ENCODE measurements at regions not wholly inside any gene's neighbourhood (a gene's known extent, or its start where the extent isn't known, plus 50 kb on each side); places are given as distances from the start of the nearest gene placed in this dataset.

DNA sequence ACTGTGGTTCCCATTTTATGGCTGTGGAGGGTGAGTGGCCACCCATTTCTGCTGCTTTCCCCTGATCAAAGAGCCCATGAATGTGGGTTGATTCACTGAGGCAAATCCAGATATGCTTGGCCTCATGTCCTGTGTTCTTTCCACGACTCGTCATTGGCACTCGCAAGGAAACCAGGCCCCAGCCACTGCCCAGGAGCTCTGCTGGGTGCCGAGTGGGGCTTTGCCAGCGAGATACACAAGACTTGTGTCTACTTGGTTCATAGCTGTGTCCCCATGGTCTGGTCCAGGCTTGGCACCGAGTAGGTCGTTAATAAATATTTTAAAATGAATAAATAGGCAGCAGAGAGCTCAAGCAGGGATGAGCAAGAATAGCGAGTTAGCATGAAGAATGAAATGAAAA lies 1291.5 kb downstream of the TBC1D22A start:
- Histone ChIP-seq H3K4me1 (ENCODE audit: insufficient read depth, low read length) (no peaks in the 10 kb centered on the region), H3K27me3 (ENCODE audit: insufficient read depth, low read length) (no peaks in the 10 kb centered on the region), H3K27ac (ENCODE audit: low read length) (no peak overlapping the region), H3K9ac (ENCODE audit: low read depth, low read length) (no peak overlapping the region), H3K36me3 (ENCODE audit: insufficient read depth, low read depth, low read length) (no peaks in the 10 kb centered on the region), H3K9me3 (ENCODE audit: insufficient read depth, low read depth, low read length) (no peaks in the 10 kb centered on the region), H3K4me3 (ENCODE audit: low read length) (no peak overlapping the region)

DNA sequence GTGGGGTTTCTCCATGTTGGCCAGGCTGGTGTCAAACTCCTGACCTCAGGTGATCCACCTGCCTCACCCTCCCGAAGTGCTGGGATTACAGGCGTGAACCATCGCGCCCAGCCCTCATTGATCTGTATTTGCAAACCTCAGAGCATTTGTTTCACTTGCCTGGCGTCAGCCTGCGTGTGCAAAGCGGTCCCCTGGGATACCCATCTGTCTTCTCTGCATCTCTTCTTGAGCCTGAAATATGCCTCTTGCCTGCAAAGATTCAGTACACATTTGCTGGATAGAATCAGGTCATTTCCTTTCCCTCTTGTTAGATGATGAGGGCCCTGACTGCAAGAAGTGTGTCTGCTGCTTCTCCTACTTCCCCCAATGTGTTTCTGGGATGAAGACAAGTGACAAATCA lies 1291.0 kb downstream of the TBC1D22A start:
- no peaks in the 10 kb centered on the region for H3K36me3 ChIP-seq (ENCODE audit: insufficient read depth, low read depth, low read length)
- no peak overlapping the region for H3K27ac ChIP-seq (ENCODE audit: low read length)
- no peak overlapping the region for H3K9ac ChIP-seq (ENCODE audit: low read depth, low read length)
- no peaks in the 10 kb centered on the region for H3K9me3 ChIP-seq (ENCODE audit: insufficient read depth, low read depth, low read length)
- no peaks in the 10 kb centered on the region for H3K27me3 ChIP-seq (ENCODE audit: insufficient read depth, low read length)
- H3K4me1 ChIP-seq (ENCODE audit: insufficient read depth, low read length) = no peaks in the 10 kb centered on the region
- H3K4me3 ChIP-seq (ENCODE audit: low read length) = no peak overlapping the region

DNA sequence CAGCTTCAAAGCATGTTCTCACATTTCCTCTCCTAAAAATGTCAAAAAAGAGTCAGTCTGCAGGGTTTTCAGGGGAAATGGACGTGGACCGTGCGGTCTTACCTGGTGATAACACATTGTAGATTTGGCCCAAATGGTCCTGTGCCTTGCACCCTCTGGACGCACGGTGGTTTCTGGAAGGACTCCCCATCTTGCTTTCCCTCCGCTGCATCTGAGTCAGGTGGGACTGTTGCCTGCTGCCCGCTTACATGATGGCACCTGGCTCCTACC lies 1290.1 kb downstream of the TBC1D22A start:
- H3K4me3 ChIP-seq (ENCODE audit: low read length) = no peak overlapping the region
- H3K9ac ChIP-seq (ENCODE audit: low read depth, low read length) = no peak overlapping the region
- no peaks in the 10 kb centered on the region for H3K9me3 ChIP-seq (ENCODE audit: insufficient read depth, low read depth, low read length)
- H3K27ac ChIP-seq (ENCODE audit: low read length) = no peak overlapping the region
- H3K4me1 ChIP-seq (ENCODE audit: insufficient read depth, low read length) = no peaks in the 10 kb centered on the region
- H3K27me3 ChIP-seq (ENCODE audit: insufficient read depth, low read length) = no peaks in the 10 kb centered on the region
- H3K36me3 ChIP-seq (ENCODE audit: insufficient read depth, low read depth, low read length) = no peaks in the 10 kb centered on the region

DNA sequence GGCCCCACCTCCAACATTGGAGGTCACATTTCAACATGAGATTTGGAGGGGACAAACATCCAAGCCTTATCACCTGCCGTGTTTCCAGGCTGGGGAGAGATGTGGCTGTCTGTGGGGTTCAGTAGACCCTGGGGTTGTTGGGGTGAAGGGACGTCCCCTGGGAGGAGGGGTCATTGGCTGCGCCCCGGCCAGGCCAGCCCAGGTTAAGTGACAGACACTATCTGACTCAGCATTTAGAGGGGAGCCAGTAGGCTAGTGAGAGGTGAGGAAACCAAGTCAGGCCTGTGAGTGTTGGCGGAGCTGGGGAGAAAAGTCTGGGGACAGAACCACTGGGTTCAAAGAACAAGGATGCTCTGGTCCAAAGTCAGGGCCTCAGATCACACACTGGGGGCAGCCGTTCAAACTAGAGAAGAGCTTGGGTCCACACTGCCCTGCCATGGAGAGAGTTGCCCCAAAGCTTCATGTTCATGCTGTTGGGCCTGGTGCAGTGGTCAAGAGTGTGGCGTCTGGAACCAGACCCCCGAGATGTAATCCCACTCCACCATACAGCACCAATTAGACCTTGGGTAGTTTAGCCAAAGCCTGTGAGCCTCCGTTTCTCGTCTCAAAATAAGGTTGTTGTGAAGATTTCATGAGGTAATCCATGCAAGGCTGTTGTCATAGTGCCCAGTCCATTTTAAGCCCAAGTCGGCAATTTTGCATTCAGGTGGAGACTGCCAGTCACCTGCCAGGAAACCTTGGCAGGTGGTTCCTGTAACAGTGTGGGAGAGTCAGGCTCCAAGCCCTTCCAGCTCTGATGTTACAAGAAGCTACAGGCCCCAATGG lies 1289.6 kb downstream of the TBC1D22A start:
- Histone ChIP-seq H3K4me3 (ENCODE audit: low read length) (no peak overlapping the region), H3K36me3 (ENCODE audit: insufficient read depth, low read depth, low read length) (no peaks in the 10 kb centered on the region), H3K9ac (ENCODE audit: low read depth, low read length) (no peak overlapping the region), H3K27me3 (ENCODE audit: insufficient read depth, low read length) (no peaks in the 10 kb centered on the region), H3K4me1 (ENCODE audit: insufficient read depth, low read length) (no peaks in the 10 kb centered on the region), H3K9me3 (ENCODE audit: insufficient read depth, low read depth, low read length) (no peaks in the 10 kb centered on the region), H3K27ac (ENCODE audit: low read length) (no peak overlapping the region)

DNA sequence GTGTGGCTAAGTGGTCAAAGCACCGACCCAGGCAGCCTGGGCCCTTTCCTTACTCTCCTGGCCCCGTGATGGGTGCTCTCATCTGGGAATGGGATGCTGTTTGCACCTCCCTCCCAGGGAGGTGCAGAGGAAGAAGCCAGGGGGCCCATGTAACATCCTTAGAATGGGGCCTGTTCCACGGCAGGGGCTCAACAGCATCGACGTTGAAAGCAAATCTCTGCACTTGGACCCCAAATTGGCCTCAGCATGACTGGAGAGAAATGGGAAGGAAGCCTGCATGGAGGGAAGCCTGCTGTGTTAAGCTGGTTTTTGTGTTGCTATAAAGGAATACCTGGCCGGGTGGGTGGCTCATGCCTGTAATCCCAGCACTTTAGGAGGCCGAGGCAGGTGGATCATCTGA lies 1288.4 kb downstream of the TBC1D22A start:
- Histone ChIP-seq H3K9ac (ENCODE audit: low read depth, low read length) (no peak overlapping the region), H3K27me3 (ENCODE audit: insufficient read depth, low read length) (no peaks in the 10 kb centered on the region), H3K4me1 (ENCODE audit: insufficient read depth, low read length) (no peaks in the 10 kb centered on the region), H3K9me3 (ENCODE audit: insufficient read depth, low read depth, low read length) (no peaks in the 10 kb centered on the region), H3K4me3 (ENCODE audit: low read length) (no peak overlapping the region), H3K27ac (ENCODE audit: low read length) (no peak overlapping the region), H3K36me3 (ENCODE audit: insufficient read depth, low read depth, low read length) (no peaks in the 10 kb centered on the region)

DNA sequence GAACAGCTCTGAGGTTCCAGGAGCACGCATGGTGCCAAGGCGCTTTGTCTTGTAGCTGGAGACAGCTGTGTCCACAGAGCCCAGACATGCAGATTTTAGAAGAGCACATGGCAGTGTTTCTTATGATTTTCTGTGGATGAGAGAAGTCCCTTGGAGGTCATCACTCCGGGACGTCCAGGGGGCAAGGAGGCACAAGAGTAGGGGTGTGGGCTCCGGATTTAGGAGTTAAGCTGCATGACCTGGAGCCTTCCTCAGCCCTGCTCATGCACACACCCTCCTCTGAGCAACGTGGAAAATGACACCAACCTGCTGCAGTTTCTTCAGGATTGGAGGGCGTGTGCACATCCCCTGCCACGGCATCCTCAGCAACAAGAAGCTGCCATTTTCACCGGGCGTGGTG lies 1286.7 kb downstream of the TBC1D22A start:
- Histone ChIP-seq H3K27me3 (ENCODE audit: insufficient read depth, low read length) (no peaks in the 10 kb centered on the region), H3K4me3 (ENCODE audit: low read length) (no peak overlapping the region), H3K36me3 (ENCODE audit: insufficient read depth, low read depth, low read length) (no peaks in the 10 kb centered on the region), H3K9ac (ENCODE audit: low read depth, low read length) (no peak overlapping the region), H3K4me1 (ENCODE audit: insufficient read depth, low read length) (no peaks in the 10 kb centered on the region), H3K9me3 (ENCODE audit: insufficient read depth, low read depth, low read length) (no peaks in the 10 kb centered on the region), H3K27ac (ENCODE audit: low read length) (no peak overlapping the region)

DNA sequence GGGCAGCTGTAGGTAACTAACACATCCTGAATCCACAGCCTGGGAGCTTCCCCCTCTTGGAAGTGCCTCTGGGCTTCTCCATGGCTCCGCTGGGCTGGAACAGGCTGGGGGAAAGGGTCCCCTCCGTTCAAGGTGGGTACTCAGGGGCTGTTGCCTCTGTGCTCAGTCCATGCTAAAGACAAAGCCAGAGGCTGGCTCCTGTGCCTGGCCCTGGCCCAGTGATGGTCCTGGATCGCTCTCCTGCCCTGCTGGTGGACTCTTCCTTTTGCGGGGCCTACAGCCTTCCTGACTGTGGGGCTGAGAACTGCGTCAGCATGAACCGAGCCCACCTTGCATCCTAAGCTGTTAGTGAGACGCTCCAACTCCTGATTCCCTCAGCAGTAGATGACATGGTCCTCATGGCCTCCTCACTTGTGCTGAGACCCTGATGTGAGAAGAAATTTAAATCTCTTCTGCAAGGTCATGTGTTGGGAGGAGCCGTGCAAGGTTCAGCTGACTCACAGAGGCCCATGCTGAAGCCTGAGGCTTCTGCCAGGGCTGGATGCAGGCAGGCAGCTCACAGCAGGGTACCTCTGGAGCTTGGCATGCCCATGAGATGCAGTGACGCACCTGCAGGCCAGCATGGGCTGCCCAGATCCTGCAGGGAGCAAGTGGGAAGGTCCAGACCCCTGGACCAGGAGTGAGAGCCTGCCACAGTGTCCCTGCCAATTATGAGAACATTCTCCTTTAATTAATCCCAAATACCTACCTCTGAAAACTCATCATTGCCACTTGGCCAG lies 1285.5 kb downstream of the TBC1D22A start:
- Histone ChIP-seq H3K9ac (ENCODE audit: low read depth, low read length) (no peak overlapping the region), H3K9me3 (ENCODE audit: insufficient read depth, low read depth, low read length) (no peaks in the 10 kb centered on the region), H3K4me3 (ENCODE audit: low read length) (no peak overlapping the region), H3K4me1 (ENCODE audit: insufficient read depth, low read length) (no peaks in the 10 kb centered on the region), H3K27me3 (ENCODE audit: insufficient read depth, low read length) (no peaks in the 10 kb centered on the region), H3K27ac (ENCODE audit: low read length) (no peak overlapping the region), H3K36me3 (ENCODE audit: insufficient read depth, low read depth, low read length) (no peaks in the 10 kb centered on the region)

DNA sequence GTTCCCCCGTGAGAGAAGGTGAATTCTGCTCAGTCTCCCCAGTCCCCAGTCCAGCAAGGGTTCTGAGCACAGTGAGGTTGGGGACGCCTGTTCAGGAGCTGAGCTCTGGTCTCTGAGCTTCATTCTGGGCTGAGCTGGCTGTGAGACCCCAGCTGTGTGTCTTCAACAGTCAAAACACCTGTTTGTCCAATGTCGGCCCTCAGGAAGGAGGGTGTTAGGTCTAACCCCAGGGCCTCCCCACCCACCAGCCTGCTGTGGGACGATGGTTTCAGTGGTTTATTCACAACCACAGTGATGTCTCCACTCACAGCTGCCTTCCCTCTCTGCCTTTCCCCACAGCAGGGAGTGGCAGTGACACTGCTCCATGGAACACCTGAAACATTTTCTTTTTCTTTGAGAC lies 1282.9 kb downstream of the TBC1D22A start:
- Histone ChIP-seq H3K36me3 (ENCODE audit: insufficient read depth, low read depth, low read length) (no peaks in the 10 kb centered on the region), H3K9ac (ENCODE audit: low read depth, low read length) (no peak overlapping the region), H3K27me3 (ENCODE audit: insufficient read depth, low read length) (no peaks in the 10 kb centered on the region), H3K4me1 (ENCODE audit: insufficient read depth, low read length) (no peaks in the 10 kb centered on the region), H3K27ac (ENCODE audit: low read length) (no peak overlapping the region), H3K9me3 (ENCODE audit: insufficient read depth, low read depth, low read length) (no peaks in the 10 kb centered on the region), H3K4me3 (ENCODE audit: low read length) (no peak overlapping the region)

DNA sequence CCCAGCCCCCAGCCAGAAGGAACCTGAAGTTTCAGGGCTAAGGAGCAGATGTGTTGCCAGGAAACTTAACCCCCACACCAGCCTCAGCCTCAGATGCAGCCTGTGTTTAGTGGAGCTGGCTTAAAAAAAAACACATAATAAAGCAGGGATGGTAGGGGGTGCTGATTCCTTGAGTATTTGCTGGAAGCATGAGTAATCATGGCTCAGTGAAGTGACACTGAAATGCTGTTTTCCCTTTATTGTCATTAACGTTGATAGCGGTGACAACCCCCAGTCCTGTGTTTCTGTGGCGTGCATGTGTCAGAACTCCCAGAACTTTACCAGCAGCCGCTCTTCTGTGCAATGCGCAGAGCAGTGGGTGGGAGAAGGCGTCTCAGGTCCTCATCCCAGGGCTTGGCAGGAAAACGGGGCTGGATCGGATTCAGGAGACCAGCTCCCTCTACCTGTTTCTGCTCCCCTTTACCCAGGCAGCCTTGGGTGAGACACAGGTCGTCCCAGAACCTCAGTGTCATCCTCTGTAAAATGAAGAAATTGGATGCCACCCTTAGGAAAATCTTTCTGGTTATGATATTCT lies 1282.1 kb downstream of the TBC1D22A start:
- Histone ChIP-seq H3K27me3 (ENCODE audit: insufficient read depth, low read length) (no peaks in the 10 kb centered on the region), H3K27ac (ENCODE audit: low read length) (no peak overlapping the region), H3K4me3 (ENCODE audit: low read length) (no peak overlapping the region), H3K36me3 (ENCODE audit: insufficient read depth, low read depth, low read length) (no peaks in the 10 kb centered on the region), H3K4me1 (ENCODE audit: insufficient read depth, low read length) (no peaks in the 10 kb centered on the region), H3K9ac (ENCODE audit: low read depth, low read length) (no peak overlapping the region), H3K9me3 (ENCODE audit: insufficient read depth, low read depth, low read length) (no peaks in the 10 kb centered on the region)

DNA sequence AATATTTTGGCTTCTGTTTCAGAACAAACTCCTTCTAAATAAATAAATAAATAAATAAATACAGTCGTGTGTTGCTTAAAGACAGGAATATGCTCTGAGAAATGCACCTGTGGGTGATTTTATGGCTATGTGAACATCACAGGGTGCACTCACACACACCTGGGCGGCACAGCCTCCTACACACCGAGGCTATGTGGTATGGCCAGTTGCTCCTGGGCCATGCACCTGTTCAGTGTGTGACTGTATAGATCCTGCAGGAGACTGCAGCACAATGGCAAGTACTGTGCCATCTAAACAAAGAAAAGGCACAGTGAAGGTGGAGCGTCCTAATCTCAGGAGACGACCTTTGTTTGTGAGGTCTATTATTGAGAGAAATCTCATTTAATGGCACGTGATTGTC lies 1281.1 kb downstream of the TBC1D22A start:
- no peak overlapping the region for H3K27ac ChIP-seq (ENCODE audit: low read length)
- H3K4me1 ChIP-seq (ENCODE audit: insufficient read depth, low read length) = no peaks in the 10 kb centered on the region

DNA sequence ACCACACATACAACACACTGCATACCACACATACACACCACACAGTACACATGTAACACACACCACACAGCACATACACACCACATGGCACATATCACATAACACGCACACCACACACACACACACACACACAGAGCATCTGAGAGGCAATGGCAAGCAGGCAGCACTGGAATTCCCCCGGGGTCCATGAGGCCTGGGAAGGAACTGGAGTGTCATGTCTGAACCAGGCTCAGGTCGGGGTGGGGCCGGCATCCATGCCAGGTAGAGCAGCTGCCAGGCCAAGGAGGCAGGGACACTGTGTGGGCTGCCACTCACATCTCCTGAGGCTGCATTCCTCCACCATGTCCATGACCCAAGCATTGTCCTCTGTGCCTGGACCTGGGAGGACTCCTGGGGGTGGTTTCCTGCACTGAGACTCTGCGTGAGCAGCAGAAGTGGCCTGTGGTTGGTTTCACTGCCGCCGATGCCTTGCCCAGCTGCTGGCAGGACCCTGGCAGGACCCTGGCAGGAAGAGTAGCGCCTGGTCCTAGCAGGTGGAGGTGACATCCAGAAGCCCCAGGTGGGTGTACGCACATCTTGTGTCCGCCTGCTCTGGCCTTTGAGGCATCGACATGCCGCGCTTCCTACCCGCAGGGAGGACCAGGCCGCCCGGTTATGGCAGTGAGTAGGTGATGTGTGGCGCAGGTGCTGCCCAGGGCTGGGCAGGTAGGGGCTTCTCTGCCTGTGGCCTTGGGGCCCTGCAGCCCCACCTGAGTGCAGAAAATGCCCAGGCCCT lies 1280.4 kb downstream of the TBC1D22A start:
- H3K27ac ChIP-seq (ENCODE audit: low read length) = no peak overlapping the region
- no peak overlapping the region for H3K9ac ChIP-seq (ENCODE audit: low read depth, low read length)
- H3K4me3 ChIP-seq (ENCODE audit: low read length) = no peak overlapping the region
- H3K4me1 ChIP-seq (ENCODE audit: insufficient read depth, low read length) = no peaks in the 10 kb centered on the region
- H3K36me3 ChIP-seq (ENCODE audit: insufficient read depth, low read depth, low read length) = no peaks in the 10 kb centered on the region
- no peaks in the 10 kb centered on the region for H3K27me3 ChIP-seq (ENCODE audit: insufficient read depth, low read length)
- H3K9me3 ChIP-seq (ENCODE audit: insufficient read depth, low read depth, low read length) = no peaks in the 10 kb centered on the region

More for the DNA sequence above, 1281.1 kb downstream of the TBC1D22A start:
- Histone ChIP-seq H3K9me3 (ENCODE audit: insufficient read depth, low read depth, low read length) (no peaks in the 10 kb centered on the region), H3K36me3 (ENCODE audit: insufficient read depth, low read depth, low read length) (no peaks in the 10 kb centered on the region), H3K27me3 (ENCODE audit: insufficient read depth, low read length) (no peaks in the 10 kb centered on the region), H3K4me3 (ENCODE audit: low read length) (no peak overlapping the region), H3K9ac (ENCODE audit: low read depth, low read length) (no peak overlapping the region)

All from iPS-20b (cell line).